ENCODE measurements at regions not wholly inside any gene's neighbourhood (a gene's known extent, or its start where the extent isn't known, plus 50 kb on each side); places are given as distances from the start of the nearest gene placed in this dataset.

GRCh38 chr18:70506511-70506910 lies 217.7 kb downstream of the SOCS6 start:
- TF ChIP-seq MAX (IDR thresholded peaks at IDR 0.05; ENCODE audit: low read depth, low read length): no peak
- no peak for TF ChIP-seq CTCF (IDR thresholded peaks at IDR 0.05; ENCODE audit: low read depth, low read length)
- no peak for TF ChIP-seq POLR2A (IDR thresholded peaks at IDR 0.05; ENCODE audit: extremely low read depth, insufficient read length)
- TF ChIP-seq MYC (IDR thresholded peaks at IDR 0.05; ENCODE audit: low read depth, low read length): no peak

Data from NB4 (cell line).